ENCODE measurements at regions not wholly inside any gene's neighbourhood (a gene's known extent, or its start where the extent isn't known, plus 50 kb on each side); places are given as distances from the start of the nearest gene placed in this dataset.

- no peak for TF ChIP-seq YY1 (IDR thresholded peaks at IDR 0.05; ENCODE audit: low read depth)
- no peak for TF ChIP-seq ZBTB7A (IDR thresholded peaks at IDR 0.05; ENCODE audit: low read depth)
- TF ChIP-seq NFIC (IDR thresholded peaks at IDR 0.05): no peak
- TF ChIP-seq TCF12 (IDR thresholded peaks at IDR 0.05; ENCODE audit: low read depth): no peak
- no peak for TF ChIP-seq CREB1 (IDR thresholded peaks at IDR 0.05; ENCODE audit: low read depth)
- TF ChIP-seq USF1 (IDR thresholded peaks at IDR 0.05): no peak
- TF ChIP-seq EGR1 (IDR thresholded peaks at IDR 0.05): no peak
- TF ChIP-seq CEBPB (IDR thresholded peaks at IDR 0.05): no peak
- TF ChIP-seq RAD21 (IDR thresholded peaks at IDR 0.05; ENCODE audit: low read depth): no peak
- no peak for TF ChIP-seq TAF1 (IDR thresholded peaks at IDR 0.05; ENCODE audit: low read depth)
- no peak for TF ChIP-seq EP300 (IDR thresholded peaks at IDR 0.05; ENCODE audit: borderline replicate concordance)
- no peak for TF ChIP-seq REST (IDR thresholded peaks at IDR 0.05; ENCODE audit: low read depth)
- TF ChIP-seq MAX (IDR thresholded peaks at IDR 0.05): no peak
- no peak for TF ChIP-seq TEAD4 (IDR thresholded peaks at IDR 0.05)
- TF ChIP-seq FOXM1 (IDR thresholded peaks at IDR 0.05; ENCODE audit: borderline replicate concordance, low read depth): no peak
These were observed 236.2 kb upstream of the SERP2 start for GRCh38 chr13:44137466-44137865.

GRCh38 chr13:44140146-44140545 is 233.5 kb upstream of the SERP2 start:
- TF ChIP-seq CEBPB (IDR thresholded peaks at IDR 0.05): no peak

- no peak for TF ChIP-seq CEBPB (IDR thresholded peaks at IDR 0.05)
- TF ChIP-seq EP300 (IDR thresholded peaks at IDR 0.05; ENCODE audit: borderline replicate concordance): no peak
- TF ChIP-seq TCF12 (IDR thresholded peaks at IDR 0.05; ENCODE audit: low read depth): no peak
- no peak for TF ChIP-seq NFIC (IDR thresholded peaks at IDR 0.05)
- no peak for TF ChIP-seq CREB1 (IDR thresholded peaks at IDR 0.05; ENCODE audit: low read depth)
- TF ChIP-seq FOXM1 (IDR thresholded peaks at IDR 0.05; ENCODE audit: borderline replicate concordance, low read depth): no peak
- no peak for TF ChIP-seq MAX (IDR thresholded peaks at IDR 0.05)
- TF ChIP-seq ZBTB7A (IDR thresholded peaks at IDR 0.05; ENCODE audit: low read depth): no peak
- no peak for TF ChIP-seq RAD21 (IDR thresholded peaks at IDR 0.05; ENCODE audit: low read depth)
- no peak for TF ChIP-seq TAF1 (IDR thresholded peaks at IDR 0.05; ENCODE audit: low read depth)
- no peak for TF ChIP-seq USF1 (IDR thresholded peaks at IDR 0.05)
- no peak for TF ChIP-seq REST (IDR thresholded peaks at IDR 0.05; ENCODE audit: low read depth)
- no peak for TF ChIP-seq TEAD4 (IDR thresholded peaks at IDR 0.05)
- no peak for TF ChIP-seq EGR1 (IDR thresholded peaks at IDR 0.05)
- TF ChIP-seq YY1 (IDR thresholded peaks at IDR 0.05; ENCODE audit: low read depth): no peak
These were observed 232.5 kb upstream of the SERP2 start for GRCh38 chr13:44140888-44141724.

GRCh38 chr13:44141725-44142539 is 231.7 kb upstream of the SERP2 start:
- TF ChIP-seq ZBTB7A (IDR thresholded peaks at IDR 0.05; ENCODE audit: low read depth) (no peak), RAD21 (IDR thresholded peaks at IDR 0.05; ENCODE audit: low read depth) (no peak), CEBPB (IDR thresholded peaks at IDR 0.05) (no peak), CREB1 (IDR thresholded peaks at IDR 0.05; ENCODE audit: low read depth) (no peak), USF1 (IDR thresholded peaks at IDR 0.05) (0 out of 2 replicates have a peak, but pooled peaks have one; percentile 7), EP300 (IDR thresholded peaks at IDR 0.05; ENCODE audit: borderline replicate concordance) (no peak), TAF1 (IDR thresholded peaks at IDR 0.05; ENCODE audit: low read depth) (peak; percentile 87), YY1 (IDR thresholded peaks at IDR 0.05; ENCODE audit: low read depth) (0 out of 2 replicates have a peak, but pooled peaks have one; percentile 37), EGR1 (IDR thresholded peaks at IDR 0.05) (no peak), FOXM1 (IDR thresholded peaks at IDR 0.05; ENCODE audit: borderline replicate concordance, low read depth) (no peak), TEAD4 (IDR thresholded peaks at IDR 0.05) (peak; percentile 17; the same call in 1 of the 2 replicates), MAX (IDR thresholded peaks at IDR 0.05) (peak; percentile 62), REST (IDR thresholded peaks at IDR 0.05; ENCODE audit: low read depth) (0 out of 2 replicates have a peak, but pooled peaks have one; percentile 13), TCF12 (IDR thresholded peaks at IDR 0.05; ENCODE audit: low read depth) (0 out of 2 replicates have a peak, but pooled peaks have one; percentile 33), NFIC (IDR thresholded peaks at IDR 0.05) (peak; percentile 63; the same call in 1 of the 2 replicates)
